NT2/D1 (cell line): ENCODE measurements at regions not wholly inside any gene's neighbourhood (a gene's known extent, or its start where the extent isn't known, plus 50 kb on each side); places are given as distances from the start of the nearest gene placed in this dataset.

ENCODE experiments used
- YY1 ChIP-seq: IDR thresholded peaks from 2 replicates; pipeline ENCODE4 v1.6.1; 2011; ENCODE audit not compliant: insufficient read length, insufficient read depth
- ZNF274 ChIP-seq: IDR thresholded peaks from 2 replicates; pipeline ENCODE4 v1.6.1; 2011; ENCODE audit warnings: mild to moderate bottlenecking, low read depth, low read length

DNA sequence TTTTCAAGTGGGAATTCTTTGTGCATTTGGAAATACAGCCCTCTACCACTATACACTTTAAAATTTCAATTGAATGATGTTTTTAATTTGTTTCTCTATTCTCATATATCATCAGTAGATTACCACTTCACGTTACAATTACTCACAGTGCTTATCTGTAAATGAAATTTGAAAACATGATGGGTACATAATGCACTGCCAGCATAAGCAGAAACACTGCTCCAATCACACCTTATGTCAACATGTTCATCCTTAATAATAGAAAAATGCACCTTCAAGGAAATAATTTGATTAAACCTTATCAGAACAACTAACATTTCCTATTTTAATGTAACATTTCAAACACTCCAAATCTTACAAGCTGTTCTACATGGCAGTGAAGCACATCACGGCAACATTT lies 718.4 kb downstream of the GBE1 start:
- no peak for TF ChIP-seq ZNF274
- TF ChIP-seq YY1, result no peak
